ENCODE measurements at regions not wholly inside any gene's neighbourhood (a gene's known extent, or its start where the extent isn't known, plus 50 kb on each side); places are given as distances from the start of the nearest gene placed in this dataset.

GRCh38 chr3:194073926-194074325 lies 62.0 kb upstream of the HES1 start:
- DNase-seq = no peak

GRCh38 chr3:194075088-194075615 lies 60.8 kb upstream of the HES1 start:
- DNase-seq = no peak

GRCh38 chr3:194075802-194076460 lies 60.0 kb upstream of the HES1 start:
- DNase-seq = no peak

- no peak for DNase-seq
Observed at GRCh38 chr3:194076475-194076874, 59.5 kb upstream of the HES1 start.

- DNase-seq = no peak
Observed at GRCh38 chr3:194077602-194078001, 58.3 kb upstream of the HES1 start.

- DNase-seq = no peak
Observed at GRCh38 chr3:194078045-194078821, 57.7 kb upstream of the HES1 start.

- no peak for DNase-seq
Observed at GRCh38 chr3:194079702-194080172, 56.2 kb upstream of the HES1 start.

- no peak for DNase-seq
Observed at GRCh38 chr3:194080436-194080835, 55.5 kb upstream of the HES1 start.

- no peak for DNase-seq
Observed at GRCh38 chr3:194080913-194081800, 54.8 kb upstream of the HES1 start.

- DNase-seq = no peak
Observed at GRCh38 chr3:194081826-194082225, 54.1 kb upstream of the HES1 start.

- DNase-seq = no peak
Observed at GRCh38 chr3:194082743-194083636, 53.0 kb upstream of the HES1 start.

- DNase-seq = no peak
Observed at GRCh38 chr3:194083637-194084224, 52.2 kb upstream of the HES1 start.

GRCh38 chr3:194084284-194084683 lies 51.7 kb upstream of the HES1 start:
- DNase-seq = peak; percentile 36
